Hindlimb muscle (tissue), 1 donor: ENCODE measurements at regions not wholly inside any gene's neighbourhood (a gene's known extent, or its start where the extent isn't known, plus 50 kb on each side); places are given as distances from the start of the nearest gene placed in this dataset.

Experiments
- DNase-seq: peaks from one replicate; pipeline ENCODE4 v3.0.0-alpha.2; 2013

- DNase-seq, result no peak
Measured at GRCh38 chr7:24214670-24215069, 69.3 kb upstream of the NPY start.

- no peak for DNase-seq
Measured at GRCh38 chr7:24216576-24217125, 67.3 kb upstream of the NPY start.

GRCh38 chr7:24221500-24221899, 62.5 kb upstream of the NPY start:
- no peak for DNase-seq

- no peak for DNase-seq
Measured at GRCh38 chr7:24227068-24227467, 56.9 kb upstream of the NPY start.

GRCh38 chr7:24227603-24228359, 56.2 kb upstream of the NPY start:
- DNase-seq, result no peak

- DNase-seq, result no peak
Measured at GRCh38 chr7:24229481-24230226, 54.3 kb upstream of the NPY start.

- no peak for DNase-seq
Measured at GRCh38 chr7:24231493-24231892, 52.5 kb upstream of the NPY start.

- DNase-seq, result no peak
Measured at GRCh38 chr7:24233386-24233785, 50.6 kb upstream of the NPY start.
